ENCODE measurements at regions not wholly inside any gene's neighbourhood (a gene's known extent, or its start where the extent isn't known, plus 50 kb on each side); places are given as distances from the start of the nearest gene placed in this dataset.

DNA sequence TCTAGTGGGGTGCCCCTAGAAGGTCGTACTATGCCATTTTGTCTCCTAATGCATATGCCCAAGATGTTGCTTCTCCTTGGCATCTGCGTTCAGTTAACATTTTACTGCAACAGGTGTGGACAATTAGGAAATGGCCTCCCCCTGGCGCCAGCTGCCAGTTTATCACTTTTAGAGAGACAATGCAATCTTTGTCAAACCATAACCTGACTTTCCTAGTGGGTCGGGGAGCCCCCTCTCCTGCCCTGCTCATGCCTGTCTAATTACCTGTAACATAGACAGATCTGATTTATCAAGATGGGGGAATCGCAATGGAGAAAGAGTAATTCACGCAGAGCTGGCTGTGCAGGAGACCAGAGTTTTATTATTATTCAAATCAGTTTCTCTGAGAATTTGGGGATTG is 353.7 kb upstream of the SGO1 start:
- TF ChIP-seq, protein P1, sequence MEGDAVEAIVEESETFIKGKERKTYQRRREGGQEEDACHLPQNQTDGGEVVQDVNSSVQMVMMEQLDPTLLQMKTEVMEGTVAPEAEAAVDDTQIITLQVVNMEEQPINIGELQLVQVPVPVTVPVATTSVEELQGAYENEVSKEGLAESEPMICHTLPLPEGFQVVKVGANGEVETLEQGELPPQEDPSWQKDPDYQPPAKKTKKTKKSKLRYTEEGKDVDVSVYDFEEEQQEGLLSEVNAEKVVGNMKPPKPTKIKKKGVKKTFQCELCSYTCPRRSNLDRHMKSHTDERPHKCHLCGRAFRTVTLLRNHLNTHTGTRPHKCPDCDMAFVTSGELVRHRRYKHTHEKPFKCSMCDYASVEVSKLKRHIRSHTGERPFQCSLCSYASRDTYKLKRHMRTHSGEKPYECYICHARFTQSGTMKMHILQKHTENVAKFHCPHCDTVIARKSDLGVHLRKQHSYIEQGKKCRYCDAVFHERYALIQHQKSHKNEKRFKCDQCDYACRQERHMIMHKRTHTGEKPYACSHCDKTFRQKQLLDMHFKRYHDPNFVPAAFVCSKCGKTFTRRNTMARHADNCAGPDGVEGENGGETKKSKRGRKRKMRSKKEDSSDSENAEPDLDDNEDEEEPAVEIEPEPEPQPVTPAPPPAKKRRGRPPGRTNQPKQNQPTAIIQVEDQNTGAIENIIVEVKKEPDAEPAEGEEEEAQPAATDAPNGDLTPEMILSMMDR (IDR thresholded peaks at IDR 0.05 in 8 of 11, conservative IDR thresholded peaks at IDR 0.05 in 3 of 11) = no peak
- TF ChIP-seq POLR2A (IDR thresholded peaks at IDR 0.05) (no peak), POLR2AphosphoS5 (IDR thresholded peaks at IDR 0.05) (no peak)

Data from spleen (tissue), 7 donors.